Loucy (cell line): ENCODE measurements at regions not wholly inside any gene's neighbourhood (a gene's known extent, or its start where the extent isn't known, plus 50 kb on each side); places are given as distances from the start of the nearest gene placed in this dataset.

Source experiments
- H2AFZ ChIP-seq: fragments of 200-600 bp; sonication (generic); 2 replicates; pipeline ENCODE4 v1.6.0; 2016; ENCODE audit warnings: antibody characterized with exemption, mild to moderate bottlenecking, low read length, moderate library complexity
- H3F3A ChIP-seq: fragments of 200-600 bp; 2 replicates; pipeline ENCODE4 v1.6.0; 2016; ENCODE audit warnings: antibody characterized with exemption, low read depth, mild to moderate bottlenecking
- H3K27me3 ChIP-seq: fragments of 200-600 bp; sonication (generic); 2 replicates; pipeline ENCODE4 v1.6.1; 2014; ENCODE audit warnings: low read length, mild to moderate bottlenecking; ENCODE audit not compliant: insufficient read depth, poor library complexity, severe bottlenecking
- H3K36me3 ChIP-seq: fragments of 200-600 bp; sonication (generic); 2 replicates; pipeline ENCODE4 v1.6.1; 2016; ENCODE audit warnings: low read length; ENCODE audit not compliant: insufficient read depth
- H3K4me1 ChIP-seq: fragments of 200-600 bp; sonication (generic); 2 replicates; pipeline ENCODE4 v1.5.1; 2014; ENCODE audit warnings: low read length, mild to moderate bottlenecking; ENCODE audit not compliant: insufficient read depth, poor library complexity, severe bottlenecking
- H3K4me2 ChIP-seq: fragments of 200-600 bp; sonication (generic); 2 replicates; pipeline ENCODE4 v1.6.0; 2014; ENCODE audit warnings: antibody characterized with exemption, low read length, low read depth, mild to moderate bottlenecking; ENCODE audit not compliant: poor library complexity, severe bottlenecking
- H3K4me3 ChIP-seq: fragments of 200-600 bp; sonication (generic); 2 replicates; pipeline ENCODE4 v1.5.1; 2014; ENCODE audit warnings: low read length, mild to moderate bottlenecking, mixed read lengths; ENCODE audit not compliant: poor library complexity, severe bottlenecking
- H3K79me2 ChIP-seq: fragments of 200-600 bp; sonication (generic); 2 replicates; pipeline ENCODE4 v1.6.1; 2014; ENCODE audit warnings: low read length; ENCODE audit not compliant: insufficient read depth
- H3K9ac ChIP-seq: fragments of 200-600 bp; sonication (generic); 2 replicates; pipeline ENCODE4 v1.6.0; 2014; ENCODE audit warnings: mild to moderate bottlenecking, low read depth, low read length, moderate library complexity; ENCODE audit not compliant: poor library complexity, severe bottlenecking
- H3K9me2 ChIP-seq: fragments of 200-600 bp; sonication (generic); replicated peaks from 2 replicates; pipeline ENCODE4 v1.6.1; 2016; ENCODE audit warnings: low read depth, low read length, mixed read lengths
- H3K9me3 ChIP-seq: fragments of 200-600 bp; sonication (generic); 2 replicates; pipeline ENCODE4 v1.6.1; 2014; ENCODE audit warnings: mild to moderate bottlenecking, antibody characterized with exemption, low read length, low read depth; ENCODE audit not compliant: insufficient read depth
- H4K20me1 ChIP-seq: fragments of 200-600 bp; sonication (generic); 2 replicates; pipeline ENCODE4 v1.6.0; 2014; ENCODE audit warnings: antibody characterized with exemption, low read length, mild to moderate bottlenecking; ENCODE audit not compliant: insufficient read depth, poor library complexity, severe bottlenecking
- CTCF ChIP-seq: fragments of 200-600 bp; sonication (generic); conservative IDR thresholded peaks from 2 replicates; pipeline ENCODE4 v1.5.1; 2014; ENCODE audit warnings: mild to moderate bottlenecking, antibody characterized with exemption, low read length
- EZH2phosphoT487 ChIP-seq: fragments of 200-600 bp; IDR thresholded peaks from 2 replicates; pipeline ENCODE4 v1.6.1; 2018; ENCODE audit warnings: antibody characterized with exemption, mild to moderate bottlenecking, moderate library complexity, borderline replicate concordance

GRCh38 chr2:60170272-60170671 is 383.2 kb downstream of the BCL11A start:
- H3K4me2 ChIP-seq, result no peak overlapping the region
- H3K9ac ChIP-seq, result no peak overlapping the region
- no peaks in the 10 kb centered on the region for H3K4me1 ChIP-seq
- H3K27me3 ChIP-seq, result no peaks in the 10 kb centered on the region
- no peaks in the 10 kb centered on the region for H3K79me2 ChIP-seq
- no peaks in the 10 kb centered on the region for H3K9me2 ChIP-seq
- no peaks in the 10 kb centered on the region for H3F3A ChIP-seq
- no peak for TF ChIP-seq CTCF
- TF ChIP-seq EZH2phosphoT487, result no peak
- H3K36me3 ChIP-seq, result no peaks in the 10 kb centered on the region
- no peaks in the 10 kb centered on the region for H4K20me1 ChIP-seq
- H3K9me3 ChIP-seq, result no peaks in the 10 kb centered on the region
- no peak overlapping the region for H2AFZ ChIP-seq
- H3K4me3 ChIP-seq, result no peak overlapping the region

GRCh38 chr2:60168247-60168646 is 385.2 kb downstream of the BCL11A start:
- TF ChIP-seq CTCF, result no peak
- TF ChIP-seq EZH2phosphoT487, result no peak
- no peaks in the 10 kb centered on the region for H3K9me2 ChIP-seq
- no peaks in the 10 kb centered on the region for H4K20me1 ChIP-seq
- no peaks in the 10 kb centered on the region for H3K79me2 ChIP-seq
- no peaks in the 10 kb centered on the region for H3K36me3 ChIP-seq
- H3K4me3 ChIP-seq, result no peak overlapping the region
- H3K9me3 ChIP-seq, result no peaks in the 10 kb centered on the region
- H3K9ac ChIP-seq, result no peak overlapping the region
- H2AFZ ChIP-seq, result no peak overlapping the region
- H3K27me3 ChIP-seq, result no peaks in the 10 kb centered on the region
- H3K4me1 ChIP-seq, result no peaks in the 10 kb centered on the region
- H3F3A ChIP-seq, result no peaks in the 10 kb centered on the region
- H3K4me2 ChIP-seq, result no peak overlapping the region

- Histone ChIP-seq H4K20me1 (no peaks in the 10 kb centered on the region), H2AFZ (no peak overlapping the region), H3K4me2 (no peak overlapping the region), H3K9ac (no peak overlapping the region), H3K79me2 (no peaks in the 10 kb centered on the region), H3K9me2 (no peaks in the 10 kb centered on the region), H3F3A (no peaks in the 10 kb centered on the region), H3K9me3 (no peaks in the 10 kb centered on the region), H3K4me1 (no peaks in the 10 kb centered on the region), H3K27me3 (no peaks in the 10 kb centered on the region), H3K36me3 (no peaks in the 10 kb centered on the region), H3K4me3 (no peak overlapping the region)
- TF ChIP-seq CTCF (no peak), EZH2phosphoT487 (no peak)
These were observed 386.4 kb downstream of the BCL11A start for GRCh38 chr2:60167089-60167488.
